ENCODE measurements at regions not wholly inside any gene's neighbourhood (a gene's known extent, or its start where the extent isn't known, plus 50 kb on each side); places are given as distances from the start of the nearest gene placed in this dataset.

DNA sequence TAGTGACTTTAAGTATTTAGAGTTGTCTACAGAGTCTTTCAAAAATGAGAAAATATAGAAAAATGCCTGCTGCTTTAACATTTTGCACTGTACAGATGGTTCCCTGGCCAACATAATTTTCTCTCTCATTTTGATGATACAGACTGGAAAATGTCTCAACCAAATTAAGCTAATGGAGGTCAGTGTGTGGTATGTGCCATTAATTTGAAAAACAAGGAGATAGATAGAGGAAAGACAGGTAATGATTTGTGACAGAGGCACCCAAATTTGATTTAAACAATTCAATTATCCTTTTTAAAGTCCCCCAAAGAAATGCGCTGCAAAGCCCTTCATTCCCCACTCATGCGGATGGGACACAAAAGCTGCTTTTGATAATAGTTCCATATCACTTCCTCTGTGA lies 140.0 kb downstream of the ASCL1 start:
- DNase-seq (ENCODE audit: low spot score): no peak

DNA sequence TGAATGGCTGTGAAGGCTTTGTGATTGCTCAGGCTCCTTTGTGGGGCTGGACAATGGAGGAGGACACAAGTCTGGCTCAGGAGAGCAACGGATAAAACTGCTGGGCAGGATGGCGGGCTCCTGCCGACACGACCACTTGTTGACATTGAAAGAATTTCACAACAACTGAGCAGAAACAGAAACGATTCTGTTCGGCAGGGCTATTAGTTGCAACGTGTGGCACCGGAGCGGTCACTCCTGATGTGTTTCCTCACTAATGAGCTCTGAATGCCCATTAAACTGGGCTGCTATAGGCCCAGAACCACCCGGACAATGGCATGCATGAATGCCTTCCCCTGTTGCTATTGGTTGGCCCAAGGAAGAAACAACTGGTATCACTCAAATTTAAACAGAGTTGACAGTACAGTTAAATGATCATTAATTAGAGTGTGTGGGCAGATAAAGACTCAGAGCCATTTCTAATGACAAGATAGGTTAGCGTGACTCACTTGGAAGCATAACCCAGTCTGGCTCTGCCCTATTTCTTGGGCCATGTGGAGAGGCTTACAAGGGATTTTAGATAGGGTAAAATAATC lies 142.9 kb downstream of the ASCL1 start:
- DNase-seq (ENCODE audit: low spot score): no peak

DNA sequence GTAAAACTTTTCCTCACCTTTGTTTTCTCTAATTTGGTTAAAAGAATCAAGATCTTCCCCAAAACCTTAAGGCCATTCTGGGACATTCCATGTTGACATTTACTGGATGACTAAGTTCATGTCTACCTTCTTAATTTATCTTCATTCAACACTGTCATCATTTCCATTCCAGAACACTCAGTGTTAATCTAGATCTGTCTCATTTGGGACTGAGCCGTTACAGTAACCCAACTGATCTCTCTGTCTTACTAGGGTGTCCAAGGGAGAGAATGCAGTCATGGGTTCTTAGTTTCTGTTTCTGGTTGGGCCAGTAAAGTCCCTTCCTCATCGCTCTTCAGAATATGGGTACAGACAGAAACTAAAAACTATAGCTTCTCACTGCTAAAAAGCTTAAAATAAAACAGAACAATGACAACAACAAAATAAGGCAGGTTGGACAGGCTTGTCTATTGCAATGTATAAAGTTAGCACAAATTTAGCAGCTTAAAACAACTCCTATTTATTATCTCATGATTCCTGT lies 144.8 kb downstream of the ASCL1 start:
- DNase-seq (ENCODE audit: low spot score): no peak

DNA sequence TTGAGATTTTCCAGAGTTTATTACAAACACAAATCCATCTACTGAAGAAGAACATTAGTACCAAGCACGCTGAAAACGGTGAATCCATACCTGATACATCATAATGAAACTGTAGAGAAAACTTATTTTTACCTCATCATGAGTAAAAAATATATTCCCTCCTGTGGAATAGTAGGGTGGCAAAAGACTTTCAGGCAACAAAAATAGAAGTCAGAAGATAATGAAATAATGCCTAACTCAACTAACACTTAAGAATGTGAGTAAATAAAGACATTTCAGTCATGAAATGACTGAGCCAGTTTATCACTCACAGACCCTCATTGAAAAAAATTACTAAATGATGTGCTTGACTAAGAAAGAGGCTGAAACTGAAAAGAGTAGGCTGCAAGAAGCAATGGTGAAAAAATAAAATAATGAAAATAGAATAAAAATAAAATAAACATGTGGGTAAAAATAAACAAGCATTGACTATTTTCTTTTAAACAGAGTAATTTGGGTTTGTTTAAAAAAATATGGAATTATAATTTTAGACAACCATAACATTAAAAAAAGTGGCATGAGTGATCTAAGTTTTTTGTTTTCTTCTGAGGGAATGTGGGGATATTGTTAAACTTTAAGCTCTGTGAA lies 148.6 kb downstream of the ASCL1 start:
- DNase-seq (ENCODE audit: low spot score): no peak

DNA sequence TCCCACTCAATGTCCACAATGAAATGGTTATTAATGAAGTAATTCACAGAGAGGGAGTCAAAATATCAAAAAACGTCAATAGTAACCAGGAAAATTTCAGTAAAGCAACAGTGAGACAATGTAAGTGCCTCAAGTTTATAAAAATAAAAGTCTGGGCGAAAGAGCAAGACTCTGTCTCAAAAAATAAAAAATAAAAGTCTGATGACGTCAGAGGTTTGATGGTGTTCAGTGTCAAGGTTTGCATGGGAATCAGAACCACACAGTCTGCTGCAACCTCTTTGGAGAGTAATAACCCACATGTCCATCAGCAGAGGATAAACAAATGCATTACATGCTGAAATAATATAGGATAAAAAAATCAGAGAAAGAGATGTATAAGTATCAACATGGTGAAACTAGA lies 152.4 kb downstream of the ASCL1 start:
- DNase-seq (ENCODE audit: low spot score): no peak

DNA sequence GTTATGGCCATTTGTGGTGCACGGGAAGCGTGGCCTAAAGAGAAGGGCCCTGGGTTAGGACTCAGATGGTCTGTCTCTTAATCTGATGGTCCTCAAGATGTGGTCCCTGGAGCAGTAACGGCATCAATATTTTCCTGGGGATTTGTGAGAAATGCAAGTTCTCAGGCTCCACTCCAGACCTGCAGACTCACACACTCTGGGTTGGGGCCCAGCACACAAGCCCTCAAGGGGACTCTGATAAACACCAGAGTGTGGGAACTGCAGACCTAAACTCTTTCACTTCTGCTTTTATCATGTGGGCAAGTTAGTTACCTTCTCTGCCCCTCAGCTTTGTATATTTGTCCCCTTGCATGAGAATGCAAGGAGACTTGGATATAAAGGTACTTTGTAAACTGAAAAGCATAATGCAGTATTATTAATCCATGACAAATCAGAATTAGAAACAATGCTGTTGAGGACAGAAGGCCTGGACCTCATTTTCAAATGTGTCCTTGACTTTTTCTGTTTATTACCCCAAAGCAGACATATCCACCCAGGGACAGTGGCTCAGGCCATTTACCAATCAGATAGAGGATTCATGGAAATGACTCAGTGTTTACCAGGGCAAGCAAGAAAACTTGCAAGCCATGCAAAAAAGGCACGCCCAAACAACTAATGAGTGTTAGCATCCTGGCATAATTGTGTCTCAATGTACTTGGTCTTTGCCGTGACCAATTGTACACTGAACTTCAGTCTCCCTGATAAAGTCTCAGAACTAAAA lies 157.0 kb downstream of the ASCL1 start:
- DNase-seq (ENCODE audit: low spot score): peak; percentile 34

DNA sequence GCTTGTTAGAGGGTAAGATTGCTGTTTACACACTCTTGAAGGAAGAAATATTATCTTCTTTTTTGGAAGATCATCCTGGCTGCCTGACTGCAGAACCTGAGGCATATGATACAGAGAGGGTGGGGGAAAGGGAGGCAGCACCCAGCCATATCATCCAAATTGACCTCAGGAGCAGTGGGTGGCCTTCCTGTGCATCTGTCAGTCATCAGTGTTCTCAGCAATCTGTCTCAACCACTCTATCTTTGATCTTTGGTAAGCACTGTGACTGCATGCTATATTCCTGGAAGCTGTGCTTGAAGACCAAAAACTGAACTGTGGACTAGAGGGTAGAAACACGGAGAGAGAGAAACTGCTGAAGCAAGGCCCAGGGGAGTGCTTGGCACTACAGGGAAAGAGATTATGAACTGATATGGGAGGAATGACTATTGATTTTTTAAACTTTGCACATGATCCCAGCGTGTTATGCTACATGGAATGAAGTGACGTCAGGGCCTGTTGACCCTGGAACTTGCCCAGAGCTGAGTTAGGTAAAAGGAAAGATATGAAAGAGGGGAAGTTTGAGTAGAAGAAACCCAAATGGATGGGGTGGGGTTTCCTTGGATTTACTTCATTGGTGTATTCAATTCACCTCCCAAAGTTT lies 171.5 kb downstream of the ASCL1 start:
- DNase-seq (ENCODE audit: low spot score): no peak

DNA sequence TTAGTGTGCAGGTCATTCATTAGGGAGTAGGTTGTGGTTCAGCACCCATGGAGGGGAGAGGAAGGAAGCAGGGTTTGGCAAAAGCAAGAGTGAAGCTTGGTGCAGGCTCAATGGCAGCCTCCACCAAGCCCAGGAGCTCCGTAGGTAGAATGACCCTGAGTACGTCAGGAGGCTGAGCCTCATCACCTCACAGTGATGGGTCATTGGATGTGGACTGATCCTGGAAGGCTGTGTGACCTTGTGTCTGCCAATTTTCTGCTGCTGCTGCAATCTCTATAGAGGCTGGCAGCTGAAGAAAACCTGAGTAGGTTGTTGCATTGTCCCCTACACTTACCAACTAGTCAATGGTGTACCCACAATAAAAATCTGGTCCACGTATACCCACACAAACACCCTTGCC lies 173.1 kb downstream of the ASCL1 start:
- DNase-seq (ENCODE audit: low spot score): no peak

DNA sequence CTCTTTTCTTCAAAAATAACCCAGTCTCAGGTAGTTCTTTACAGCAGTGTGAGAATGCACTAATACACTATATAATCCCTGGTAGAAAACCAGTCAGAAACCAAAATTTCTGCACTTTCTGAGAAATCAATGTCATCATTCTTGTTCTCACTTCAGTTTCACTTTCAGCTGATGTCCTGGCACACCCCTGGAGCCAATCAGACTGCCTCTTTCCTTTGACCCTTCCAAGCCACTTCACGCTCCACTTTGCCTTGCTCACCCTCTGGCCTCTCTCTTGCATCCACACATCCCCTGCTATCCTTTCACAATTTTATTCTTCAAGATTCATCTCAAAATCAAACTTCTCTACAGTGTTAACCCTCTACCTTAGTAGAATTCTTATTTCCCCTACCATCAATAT lies 181.1 kb downstream of the ASCL1 start:
- DNase-seq (ENCODE audit: low spot score): no peak

DNA sequence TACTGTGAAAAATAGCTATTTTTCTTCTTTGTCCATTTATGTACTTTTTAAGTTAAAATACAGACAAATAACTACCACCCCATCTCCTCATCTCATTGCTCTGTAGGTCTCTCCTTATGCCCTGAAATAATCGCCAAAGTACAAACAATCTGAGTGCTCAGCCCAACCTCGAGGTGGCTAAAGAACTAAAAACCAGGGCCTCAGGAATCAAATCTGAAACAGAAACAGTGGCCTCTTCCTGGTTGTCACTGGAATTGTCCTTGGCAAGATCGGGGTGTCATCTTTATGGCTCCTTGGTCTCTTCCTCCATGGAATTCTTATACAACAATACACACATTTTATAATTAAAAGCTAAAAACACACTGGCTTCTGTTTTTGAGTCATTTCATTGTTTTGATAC lies 182.4 kb downstream of the ASCL1 start:
- DNase-seq (ENCODE audit: low spot score): no peak

DNA sequence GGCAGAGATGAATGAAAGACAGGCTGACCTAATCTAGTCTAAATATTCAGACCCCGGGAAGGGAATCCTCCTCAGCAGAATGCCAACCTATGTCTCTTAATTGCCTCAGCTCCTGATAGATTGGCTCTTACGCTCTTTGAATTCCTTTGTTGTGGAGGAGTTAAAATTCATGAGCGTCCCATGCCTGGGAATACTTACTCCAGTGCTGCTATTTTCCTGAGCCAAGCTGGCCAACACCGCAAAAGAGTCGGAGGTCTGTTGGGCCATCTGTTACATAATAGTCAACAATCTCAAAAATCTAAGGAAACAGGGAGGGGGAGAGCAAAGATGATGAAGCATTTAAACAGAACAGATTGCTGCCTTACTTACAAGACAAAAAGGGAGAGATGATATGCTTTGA lies 182.8 kb downstream of the ASCL1 start:
- no peak for DNase-seq (ENCODE audit: low spot score)

DNA sequence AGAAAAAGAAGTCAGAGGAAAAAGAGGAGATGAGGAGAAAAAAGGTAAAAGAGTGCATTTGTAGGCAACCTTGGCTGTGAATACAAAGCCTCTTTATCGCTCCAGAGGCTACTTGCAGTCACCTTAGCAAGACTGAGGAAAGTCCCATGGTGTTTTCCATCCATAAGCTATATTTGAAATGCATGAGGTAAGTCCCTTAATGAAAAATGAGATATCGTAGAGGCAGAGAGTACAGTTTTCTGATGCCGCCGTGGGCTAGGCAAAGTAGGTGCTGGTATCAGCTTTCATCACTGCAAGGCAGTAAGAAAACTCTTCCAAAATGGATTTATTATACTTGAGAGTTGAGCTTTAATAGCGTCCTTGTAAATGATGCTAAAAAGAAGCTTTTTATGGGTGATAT lies 186.8 kb downstream of the ASCL1 start:
- no peak for DNase-seq (ENCODE audit: low spot score)

DNA sequence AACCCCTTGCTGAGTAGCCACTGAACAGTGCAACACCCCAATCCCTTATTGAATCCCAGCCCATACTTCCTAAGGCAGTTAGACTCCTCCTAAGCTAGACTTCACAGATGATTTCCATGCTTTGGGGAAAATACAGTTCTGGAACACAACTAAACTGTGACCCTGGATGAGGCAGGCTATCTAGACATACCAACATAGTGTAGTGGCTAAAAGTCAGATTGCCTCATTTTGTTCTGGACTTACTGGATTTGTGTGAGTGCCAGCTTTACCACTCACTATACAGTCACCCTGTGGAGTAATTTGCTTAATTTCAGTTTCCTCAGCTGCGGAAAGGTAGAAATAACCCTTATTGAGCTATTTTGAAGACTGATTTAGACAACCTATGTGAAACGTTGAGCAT lies 203.1 kb downstream of the ASCL1 start:
- no peak for DNase-seq (ENCODE audit: low spot score)

DNA sequence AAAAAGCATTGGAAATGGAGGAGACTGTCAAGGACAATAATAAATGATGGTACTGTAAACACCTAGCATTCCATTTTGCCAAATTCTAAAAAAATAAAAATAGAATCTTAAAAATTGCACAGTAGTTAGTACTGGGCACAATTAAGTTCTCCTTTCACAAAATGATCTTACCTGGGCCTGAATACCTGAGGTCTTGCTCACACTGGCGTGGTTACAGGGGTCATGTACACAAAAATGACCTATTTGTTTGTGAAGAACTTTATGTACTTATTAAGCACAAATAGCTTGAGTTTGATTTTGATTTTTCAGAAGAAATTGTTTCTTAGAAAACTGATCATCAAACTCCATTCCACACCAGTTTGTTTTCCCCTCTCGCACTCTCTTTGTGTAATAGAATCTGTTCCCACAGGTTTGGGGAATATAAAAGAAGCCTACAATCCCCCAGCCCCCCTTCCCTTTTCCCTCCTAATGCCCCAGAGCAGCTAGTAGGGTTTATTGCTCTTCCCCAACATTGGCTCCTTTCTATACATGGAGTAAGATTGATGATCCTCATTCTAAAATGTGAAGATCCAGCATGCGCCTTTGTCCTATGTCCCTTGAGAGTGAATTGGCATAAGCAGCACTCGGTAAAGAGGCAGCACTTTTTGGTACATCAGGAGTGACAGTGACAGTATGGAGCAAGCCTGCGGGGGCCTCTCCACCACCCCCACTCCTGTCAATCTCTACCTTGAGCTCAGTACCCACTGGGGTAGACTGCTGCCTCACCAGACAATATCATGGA lies 204.3 kb downstream of the ASCL1 start:
- DNase-seq (ENCODE audit: low spot score): no peak

DNA sequence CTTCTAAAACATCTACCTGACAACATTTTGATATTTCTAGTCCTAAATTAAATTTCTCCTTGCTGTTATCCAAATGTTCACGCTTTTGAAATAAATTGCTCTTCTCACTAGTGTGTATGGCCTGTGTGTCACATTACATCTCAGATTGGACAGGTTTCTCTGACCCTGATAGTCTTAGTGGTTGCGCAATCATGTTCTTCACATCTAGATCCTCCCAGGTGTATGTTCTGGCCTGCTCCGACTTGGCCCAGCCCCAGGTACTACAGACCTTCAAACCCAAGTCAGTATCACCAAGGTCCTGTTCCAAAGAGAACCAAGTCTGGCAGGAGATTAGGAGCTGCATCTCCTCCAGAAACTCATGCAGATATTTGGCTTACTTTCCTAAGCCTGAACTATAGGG lies 209.5 kb downstream of the ASCL1 start:
- DNase-seq (ENCODE audit: low spot score): no peak

DNA sequence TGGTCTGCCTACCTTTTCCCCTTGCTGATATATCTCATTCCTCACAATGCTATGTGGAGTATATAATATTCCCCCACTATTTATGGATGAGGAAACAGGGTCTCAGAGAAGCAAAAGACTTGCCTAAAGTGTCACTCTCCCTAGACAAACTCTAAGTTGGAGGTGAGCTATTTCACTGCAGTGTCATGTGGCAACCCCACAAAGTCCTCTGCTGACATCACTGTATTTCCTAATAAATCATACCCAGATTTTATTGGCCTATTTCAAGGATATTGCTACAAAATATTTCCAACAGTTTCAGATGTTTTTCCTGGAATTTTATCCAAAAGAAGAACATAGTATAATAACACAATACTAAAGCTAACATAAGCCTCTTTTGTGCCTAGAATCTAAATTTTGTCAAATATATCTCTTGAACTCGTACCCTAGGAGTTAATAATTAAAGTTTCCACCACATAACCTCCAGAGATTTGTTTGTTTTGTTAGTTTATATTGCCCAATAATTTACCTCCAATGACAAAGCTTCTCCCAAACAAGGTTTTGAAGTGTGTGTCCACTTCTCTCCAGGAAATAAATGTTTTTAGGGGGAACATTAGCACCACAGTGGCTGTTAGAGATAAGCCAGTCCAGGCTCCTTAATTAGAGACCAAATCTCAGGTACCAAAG lies 215.1 kb downstream of the ASCL1 start:
- no peak for DNase-seq (ENCODE audit: low spot score)

DNA sequence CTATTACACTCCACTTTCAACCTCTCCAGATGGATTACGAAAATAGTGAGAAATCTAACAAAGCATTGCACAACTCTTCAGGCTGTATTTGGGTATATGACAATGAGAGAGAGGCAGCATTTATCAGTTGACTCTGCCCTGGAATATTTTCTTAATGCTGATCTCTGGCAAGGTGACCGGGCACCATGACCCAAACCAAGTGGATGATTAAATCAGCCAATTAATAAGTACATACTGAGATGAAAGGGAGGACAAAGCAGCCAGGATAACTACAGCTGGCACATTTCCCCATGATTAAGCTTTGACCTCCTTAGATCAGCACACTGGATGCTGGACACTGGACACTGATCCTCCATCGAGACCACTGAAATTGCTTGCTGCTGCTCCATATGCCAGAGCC lies 218.2 kb downstream of the ASCL1 start:
- no peak for DNase-seq (ENCODE audit: low spot score)

DNA sequence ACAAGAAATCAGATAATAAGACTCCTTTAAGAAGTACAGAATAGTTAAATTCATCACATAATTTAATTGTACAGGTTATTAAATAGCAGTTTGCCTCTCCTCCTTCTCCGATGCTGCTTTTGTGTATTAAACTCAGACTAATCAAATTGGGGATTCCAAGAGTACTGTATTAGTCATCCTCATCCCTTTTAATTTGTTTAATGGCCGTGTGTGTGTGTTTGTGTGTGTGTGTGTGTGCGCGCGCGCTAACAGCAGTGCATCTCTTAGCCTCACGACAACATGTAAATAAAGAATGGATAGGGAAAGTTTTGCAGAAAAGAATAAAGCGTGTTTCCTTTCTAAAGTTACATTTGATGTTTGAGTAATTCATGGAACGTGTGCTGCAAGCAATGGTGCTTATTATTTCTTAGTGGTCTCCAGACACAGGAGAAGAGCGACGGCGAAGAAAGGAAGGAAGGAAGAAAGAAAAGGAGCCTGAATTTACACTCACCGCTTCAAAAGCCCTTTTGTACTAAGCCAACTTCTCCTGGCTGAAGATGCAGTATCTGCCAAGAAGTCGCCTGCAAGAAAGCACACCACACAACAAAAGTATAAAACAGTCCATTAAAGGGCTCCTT lies 220.3 kb downstream of the ASCL1 start:
- no peak for DNase-seq (ENCODE audit: low spot score)

DNA sequence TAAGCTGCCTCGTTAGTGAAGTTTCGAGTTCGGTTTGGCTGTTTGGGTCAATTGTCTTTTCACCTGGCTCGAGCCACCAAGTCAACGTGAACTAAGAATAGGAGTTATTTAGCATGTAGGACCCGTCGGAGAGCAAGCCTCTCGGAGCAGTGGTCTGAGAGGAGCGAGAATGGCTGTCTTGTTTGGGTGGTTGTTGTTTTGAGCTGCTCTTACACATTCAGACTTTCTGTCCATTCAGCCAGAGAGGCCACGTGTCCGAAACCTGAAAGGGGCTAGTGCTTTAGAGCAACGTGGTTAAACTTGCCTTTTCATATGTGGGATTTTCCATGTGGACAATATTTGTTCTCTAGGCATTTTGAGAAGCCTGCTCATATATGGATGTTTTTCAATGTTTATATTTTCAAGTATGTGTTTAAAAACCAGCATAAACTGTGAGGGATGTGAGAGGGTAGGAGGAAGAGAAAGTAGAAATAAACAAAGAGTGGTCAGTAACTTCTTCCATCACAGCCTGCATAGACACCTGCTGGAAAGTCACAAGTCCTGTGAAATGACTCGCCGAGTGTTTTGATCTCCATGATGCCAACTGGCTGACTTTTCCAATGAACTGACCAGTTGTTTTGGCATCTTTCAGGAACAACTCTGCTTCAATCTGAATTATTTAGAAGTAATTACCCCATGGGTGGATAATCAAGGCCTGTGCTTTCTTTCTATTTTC lies 221.0 kb downstream of the ASCL1 start:
- DNase-seq (ENCODE audit: low spot score): no peak

DNA sequence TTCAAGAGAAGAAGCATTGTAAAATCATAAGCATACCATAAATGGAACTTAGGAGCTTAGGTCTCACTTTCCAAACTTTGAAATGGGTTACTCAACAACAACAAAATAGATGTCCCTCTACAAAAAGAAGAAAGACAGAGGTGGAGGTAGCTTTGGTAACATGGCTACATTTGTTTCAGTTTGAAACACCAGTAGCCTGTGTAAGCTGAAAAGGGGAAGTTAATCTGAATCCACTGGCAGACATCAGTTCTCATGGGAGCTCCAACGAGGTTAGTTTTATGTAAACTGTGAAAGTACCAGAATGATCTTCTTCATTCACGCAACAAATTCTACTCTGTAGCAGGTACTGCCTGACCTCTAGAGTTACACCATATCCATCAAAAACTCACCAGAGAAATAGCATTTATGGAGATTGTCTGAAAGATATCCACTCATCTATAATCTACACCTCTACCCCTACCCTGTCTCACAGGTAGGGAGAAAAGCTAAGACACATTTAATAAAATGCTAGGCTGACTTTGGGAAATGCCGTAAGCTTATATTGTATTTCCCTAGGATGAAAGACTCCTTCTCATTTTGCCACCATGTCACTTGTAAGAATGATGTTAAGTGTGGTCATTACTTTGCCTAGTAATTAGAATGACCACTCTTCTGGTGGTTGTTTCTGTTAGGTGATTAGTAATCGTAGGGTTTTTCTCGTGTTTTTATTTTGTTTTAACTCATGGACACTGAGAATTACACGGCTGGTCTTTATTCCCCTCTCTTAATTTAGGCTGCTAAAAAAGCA lies 224.1 kb downstream of the ASCL1 start:
- peak; percentile 4 for DNase-seq (ENCODE audit: low spot score)
